ENCODE measurements at regions not wholly inside any gene's neighbourhood (a gene's known extent, or its start where the extent isn't known, plus 50 kb on each side); places are given as distances from the start of the nearest gene placed in this dataset.

DNA sequence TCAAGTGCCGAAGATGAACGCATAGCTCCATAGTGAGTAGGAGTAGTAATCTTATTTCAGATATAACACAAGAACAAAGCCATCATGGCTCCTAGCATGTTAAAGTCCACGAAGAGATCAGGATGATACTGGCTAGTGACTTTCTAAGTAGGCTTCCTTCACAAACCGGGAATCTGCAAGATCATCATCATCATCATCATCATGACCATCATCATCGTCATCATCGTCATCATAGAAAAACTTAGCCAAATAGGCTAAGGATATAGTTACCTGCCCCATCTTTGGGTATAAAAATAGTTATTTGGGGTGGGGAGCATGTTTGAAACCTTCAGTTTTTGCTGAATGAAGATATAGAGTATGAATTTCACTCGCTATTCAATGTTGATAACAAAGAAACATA, 57.9 kb downstream of the PYDC2 start:
- FAIRE-seq (no peak), DNase-seq (ENCODE audit: insufficient read length, low spot score) (no peak)

DNA sequence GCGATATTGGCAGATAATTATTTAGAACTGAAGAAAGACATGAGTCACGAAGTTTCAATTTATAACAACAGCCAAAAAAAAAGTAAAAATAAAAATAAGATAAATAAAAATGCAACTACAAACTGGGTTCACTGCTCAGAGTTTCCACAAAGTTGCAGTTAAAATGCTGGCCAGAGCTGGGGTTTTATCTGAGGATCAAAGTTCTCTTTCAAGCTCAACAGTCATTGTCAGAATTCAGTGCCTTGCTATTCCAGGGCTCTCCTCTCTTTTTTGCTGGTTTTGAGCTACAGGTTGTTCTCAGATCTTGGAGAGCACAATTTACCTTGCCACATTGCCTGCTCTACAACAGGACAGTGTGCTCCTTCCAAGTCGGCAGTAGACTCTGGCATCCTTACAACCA, 60.1 kb downstream of the PYDC2 start:
- DNase-seq (ENCODE audit: insufficient read length, low spot score), result no peak
- TF ChIP-seq, protein P1, sequence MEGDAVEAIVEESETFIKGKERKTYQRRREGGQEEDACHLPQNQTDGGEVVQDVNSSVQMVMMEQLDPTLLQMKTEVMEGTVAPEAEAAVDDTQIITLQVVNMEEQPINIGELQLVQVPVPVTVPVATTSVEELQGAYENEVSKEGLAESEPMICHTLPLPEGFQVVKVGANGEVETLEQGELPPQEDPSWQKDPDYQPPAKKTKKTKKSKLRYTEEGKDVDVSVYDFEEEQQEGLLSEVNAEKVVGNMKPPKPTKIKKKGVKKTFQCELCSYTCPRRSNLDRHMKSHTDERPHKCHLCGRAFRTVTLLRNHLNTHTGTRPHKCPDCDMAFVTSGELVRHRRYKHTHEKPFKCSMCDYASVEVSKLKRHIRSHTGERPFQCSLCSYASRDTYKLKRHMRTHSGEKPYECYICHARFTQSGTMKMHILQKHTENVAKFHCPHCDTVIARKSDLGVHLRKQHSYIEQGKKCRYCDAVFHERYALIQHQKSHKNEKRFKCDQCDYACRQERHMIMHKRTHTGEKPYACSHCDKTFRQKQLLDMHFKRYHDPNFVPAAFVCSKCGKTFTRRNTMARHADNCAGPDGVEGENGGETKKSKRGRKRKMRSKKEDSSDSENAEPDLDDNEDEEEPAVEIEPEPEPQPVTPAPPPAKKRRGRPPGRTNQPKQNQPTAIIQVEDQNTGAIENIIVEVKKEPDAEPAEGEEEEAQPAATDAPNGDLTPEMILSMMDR (IDR thresholded peaks at IDR 0.05; ENCODE audit: insufficient read depth, missing control alignments), result no peak
- FAIRE-seq, result no peak

More for the DNA sequence above, 57.9 kb downstream of the PYDC2 start:
- TF ChIP-seq, protein P1 (IDR thresholded peaks at IDR 0.05; ENCODE audit: insufficient read depth, missing control alignments), result no peak

DNA sequence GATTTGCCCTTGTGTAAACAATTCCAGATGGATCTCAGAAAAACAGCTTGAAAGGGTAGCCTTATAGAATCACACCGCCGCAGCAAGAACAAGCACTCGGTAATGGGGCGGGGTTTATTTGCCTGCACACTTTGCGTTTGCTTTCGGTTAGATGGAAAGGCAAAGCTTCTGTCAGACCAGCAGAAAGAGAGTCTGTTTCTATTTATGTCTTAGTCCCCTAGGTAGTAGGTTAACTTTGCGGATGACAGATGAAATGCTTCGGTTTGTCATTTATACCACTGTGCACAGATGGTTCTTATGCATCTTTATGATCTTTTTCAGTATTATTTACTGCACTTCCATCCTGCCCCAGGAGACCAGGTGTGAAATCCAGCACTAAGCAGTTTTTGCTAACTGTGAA, 62.2 kb downstream of the PYDC2 start:
- TF ChIP-seq, protein P1 (IDR thresholded peaks at IDR 0.05; ENCODE audit: insufficient read depth, missing control alignments), result no peak
- FAIRE-seq, result no peak
- DNase-seq (ENCODE audit: insufficient read length, low spot score), result no peak

DNA sequence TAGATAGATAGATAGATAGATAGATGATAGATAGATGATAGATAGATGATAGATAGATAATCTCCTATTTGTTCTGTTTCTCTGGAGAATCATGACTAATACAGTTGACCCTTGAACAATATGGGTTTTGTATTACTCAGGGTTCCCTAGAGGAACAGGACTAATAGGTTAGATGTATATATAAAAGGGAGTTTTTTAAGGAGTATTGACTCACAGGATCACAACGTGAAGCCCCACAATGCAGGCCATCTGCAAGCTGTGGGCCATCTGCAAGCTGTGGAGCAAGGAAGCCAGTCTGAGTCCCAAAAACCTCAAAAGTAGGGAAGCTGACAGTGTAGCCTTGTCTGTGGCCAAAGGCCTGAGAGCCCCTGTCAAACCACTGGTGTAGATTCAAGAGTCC, 67.6 kb downstream of the PYDC2 start:
- no peak for DNase-seq (ENCODE audit: insufficient read length, low spot score)
- TF ChIP-seq, protein P1 (IDR thresholded peaks at IDR 0.05; ENCODE audit: insufficient read depth, missing control alignments), result no peak
- no peak for FAIRE-seq

DNA sequence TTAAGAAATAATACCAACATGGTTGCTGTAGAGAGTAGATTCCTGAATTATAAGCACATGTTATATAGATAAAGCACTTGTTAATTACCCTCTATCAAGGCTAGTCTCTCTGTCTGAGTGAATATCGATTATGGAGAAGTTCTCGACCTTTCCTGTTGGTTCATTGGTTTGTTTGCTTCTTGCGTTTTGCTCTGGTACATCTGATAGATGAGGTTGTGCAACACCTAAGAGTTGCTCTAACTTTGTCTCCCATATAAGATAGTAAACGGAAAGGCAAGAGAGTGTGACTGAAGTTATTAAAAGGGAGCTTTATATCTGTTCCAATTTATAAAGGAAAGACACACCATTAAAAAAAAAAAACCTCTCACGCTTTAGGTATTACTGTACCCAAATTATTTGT, 69.0 kb downstream of the PYDC2 start:
- no peak for DNase-seq (ENCODE audit: insufficient read length, low spot score)
- no peak for FAIRE-seq
- TF ChIP-seq, protein P1 (IDR thresholded peaks at IDR 0.05; ENCODE audit: insufficient read depth, missing control alignments), result no peak

DNA sequence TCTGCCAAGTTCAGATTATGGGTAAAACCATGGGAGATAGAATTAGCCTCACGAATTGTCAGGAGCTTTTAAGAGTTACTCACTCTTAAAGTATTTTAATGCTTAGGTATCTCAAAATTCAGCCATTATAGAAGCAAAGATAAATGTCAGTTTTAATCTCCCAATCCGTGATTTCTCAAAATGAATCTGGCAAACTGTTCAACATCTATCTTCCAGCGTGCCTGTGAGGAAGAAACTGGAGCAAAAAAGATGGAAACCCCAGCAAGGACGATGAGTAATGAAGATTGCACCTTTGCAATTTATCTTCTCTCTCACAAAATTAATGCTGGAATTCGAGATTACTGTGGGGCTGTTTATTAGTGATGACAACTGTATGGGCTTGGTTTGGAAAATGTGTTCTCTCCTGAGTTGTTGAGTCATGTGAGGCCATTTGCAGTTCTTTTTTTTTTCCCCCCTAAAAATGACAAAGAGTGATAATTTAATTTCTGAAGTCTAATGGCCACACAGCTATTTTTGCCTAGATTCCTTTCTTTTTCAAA, 70.5 kb downstream of the PYDC2 start:
- DNase-seq (ENCODE audit: insufficient read length, low spot score), result no peak
- TF ChIP-seq, protein P1 (IDR thresholded peaks at IDR 0.05; ENCODE audit: insufficient read depth, missing control alignments), result no peak
- no peak for FAIRE-seq

DNA sequence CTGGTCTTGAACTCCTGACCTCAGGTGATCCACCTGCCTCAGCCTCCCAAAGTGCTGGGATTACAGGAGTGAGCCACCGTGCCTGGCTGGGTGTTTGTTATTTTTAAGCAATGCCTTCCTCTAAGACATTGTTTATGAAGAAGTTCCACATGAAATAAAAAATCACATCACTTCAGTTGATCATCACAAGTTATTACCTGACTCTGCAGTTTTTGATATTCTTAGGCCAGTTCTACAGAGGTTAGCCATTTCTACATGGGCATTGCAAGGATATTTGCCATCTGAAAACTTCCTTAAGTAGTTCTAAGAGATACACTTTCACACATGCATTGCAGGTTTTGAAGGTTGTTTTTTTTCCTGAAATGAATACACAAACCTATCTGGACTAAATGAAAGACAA, 82.1 kb downstream of the PYDC2 start:
- no peak for FAIRE-seq

More for the DNA sequence above, 82.1 kb downstream of the PYDC2 start:
- TF ChIP-seq, protein P1 (IDR thresholded peaks at IDR 0.05; ENCODE audit: insufficient read depth, missing control alignments), result no peak
- no peak for DNase-seq (ENCODE audit: insufficient read length, low spot score)

Data from D721Med (cell line).